SK-N-SH treated with all-trans-retinoic acid at 6 μM for 48 hours (cell line): ENCODE measurements at regions not wholly inside any gene's neighbourhood (a gene's known extent, or its start where the extent isn't known, plus 50 kb on each side); places are given as distances from the start of the nearest gene placed in this dataset.

Experiments used
- ISL1 ChIP-seq: fragments of 250-450 bp; sonication (Bioruptor Pico); IDR thresholded peaks from 2 replicates; pipeline ENCODE4 v2.1.2; 2022; ENCODE audit warnings: mild to moderate bottlenecking, moderate library complexity
- TCF4 ChIP-seq: fragments of 250-450 bp; sonication (Bioruptor Pico); IDR thresholded peaks from 2 replicates; pipeline ENCODE4 v1.8.0; 2021; ENCODE audit warnings: mild to moderate bottlenecking, moderate library complexity, borderline replicate concordance
- ZC3H10 ChIP-seq: fragments of 250-450 bp; sonication (Bioruptor Pico); IDR thresholded peaks from 2 replicates; pipeline ENCODE4 v1.5.1; 2021; ENCODE audit warnings: mild to moderate bottlenecking, moderate library complexity

DNA sequence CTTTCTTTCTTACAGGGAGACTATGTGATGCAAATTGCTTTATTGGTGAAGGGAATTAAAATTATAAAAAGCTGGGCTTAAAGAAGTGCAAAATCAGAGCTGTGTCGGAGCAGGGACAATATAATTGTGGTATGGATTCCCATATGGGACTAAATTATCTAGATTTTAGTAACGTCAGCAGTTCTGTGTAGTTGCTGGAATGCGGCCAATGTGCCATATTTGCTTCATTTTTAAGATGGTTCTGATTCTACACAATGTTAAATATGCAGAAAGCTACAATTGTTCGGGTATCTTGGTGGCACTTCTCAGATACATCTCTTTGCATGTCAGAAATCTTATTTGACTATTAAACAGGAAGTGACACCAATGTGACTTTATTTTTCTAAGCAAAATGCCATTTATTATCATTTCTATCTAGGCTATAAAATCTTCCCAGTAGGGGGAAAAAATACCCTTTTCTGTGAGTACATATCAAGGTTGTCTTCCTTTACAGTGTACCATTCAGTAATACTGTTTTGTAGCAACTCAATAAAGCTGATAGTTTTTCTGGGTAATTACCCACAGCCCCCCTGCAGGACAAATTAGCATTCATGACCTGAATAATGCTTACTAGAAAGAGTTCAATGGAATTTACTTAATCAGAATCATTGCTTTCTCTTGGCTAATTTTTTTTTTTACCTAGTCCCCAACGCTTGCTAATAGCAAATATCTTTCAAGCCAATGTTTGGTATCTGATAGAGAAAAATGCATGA, 288.3 kb upstream of the ADGRL2 start:
- TF ChIP-seq ZC3H10 (CRISPR knock-in tag): no peak
- TF ChIP-seq TCF4: no peak
- TF ChIP-seq ISL1: no peak
